ENCODE measurements at regions not wholly inside any gene's neighbourhood (a gene's known extent, or its start where the extent isn't known, plus 50 kb on each side); places are given as distances from the start of the nearest gene placed in this dataset.

GRCh38 chr4:43399726-43400125 lies 507.2 kb downstream of the GRXCR1 start:
- no peak for TF ChIP-seq CTCF (IDR thresholded peaks at IDR 0.05)
- no peak for TF ChIP-seq POLR2A (IDR thresholded peaks at IDR 0.05)
